NB4 (cell line): ENCODE measurements at regions not wholly inside any gene's neighbourhood (a gene's known extent, or its start where the extent isn't known, plus 50 kb on each side); places are given as distances from the start of the nearest gene placed in this dataset.

ENCODE experiments used
- DNase-seq: peaks from one replicate; pipeline ENCODE4 v3.0.0; 2010; ENCODE audit warnings: low read depth
- H3K4me3 ChIP-seq: one replicate; pipeline ENCODE4 v1.5.1; 2011; ENCODE audit warnings: mild to moderate bottlenecking, low read depth, low read length, moderate library complexity
- CTCF ChIP-seq: IDR thresholded peaks from one replicate; pipeline ENCODE4 v1.5.1; 2012; ENCODE audit warnings: low read depth, low read length
- MYC ChIP-seq: IDR thresholded peaks from 2 replicates; pipeline ENCODE4 v1.6.1; 2011; ENCODE audit warnings: low read depth, low read length
- POLR2A ChIP-seq: IDR thresholded peaks from 2 replicates; pipeline ENCODE4 v1.6.1; 2011; ENCODE audit warnings: mild to moderate bottlenecking; ENCODE audit not compliant: insufficient read length; ENCODE audit errors: extremely low read depth
- TF ChIP-seq, protein P1 (sequence below): IDR thresholded peaks from 2 replicates; pipeline ENCODE4 v1.6.1; 2011; ENCODE audit warnings: low read depth, low read length

GRCh38 chr2:107607473-107607872 lies 219.2 kb upstream of the RGPD4 start:
- TF ChIP-seq CTCF (no peak), POLR2A (no peak), MYC (no peak)
- TF ChIP-seq, protein P1, sequence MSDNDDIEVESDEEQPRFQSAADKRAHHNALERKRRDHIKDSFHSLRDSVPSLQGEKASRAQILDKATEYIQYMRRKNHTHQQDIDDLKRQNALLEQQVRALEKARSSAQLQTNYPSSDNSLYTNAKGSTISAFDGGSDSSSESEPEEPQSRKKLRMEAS: no peak
- H3K4me3 ChIP-seq: no peak overlapping the region
- no peak for DNase-seq

DNA sequence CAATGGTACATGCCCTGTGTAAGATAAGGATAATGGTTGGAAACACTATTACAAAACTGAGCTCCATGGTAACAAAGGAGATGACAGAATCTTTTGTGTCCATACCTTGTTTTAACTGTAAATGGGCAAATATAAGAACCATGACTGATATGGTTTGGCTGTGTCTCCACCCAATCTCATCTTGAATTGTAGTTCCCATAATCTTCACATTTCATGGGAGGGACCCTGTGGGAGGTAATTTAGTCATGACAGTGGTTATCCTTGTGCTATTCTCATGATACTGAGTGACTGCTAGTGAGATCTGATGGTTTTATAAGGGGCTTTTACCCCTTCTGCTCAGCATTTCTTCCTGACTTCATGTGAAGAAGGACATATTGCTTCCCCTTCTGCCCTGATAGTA lies 211.7 kb upstream of the RGPD4 start:
- TF ChIP-seq POLR2A: no peak
- TF ChIP-seq, protein P1: no peak
- TF ChIP-seq MYC: no peak
- TF ChIP-seq CTCF: no peak
- H3K4me3 ChIP-seq: no peak overlapping the region
- no peak for DNase-seq

- H3K4me3 ChIP-seq: no peak overlapping the region
- no peak for DNase-seq
- no peak for TF ChIP-seq POLR2A
- TF ChIP-seq, protein P1: no peak
- no peak for TF ChIP-seq MYC
Observed at GRCh38 chr2:107618769-107619168, 207.9 kb upstream of the RGPD4 start.

DNA sequence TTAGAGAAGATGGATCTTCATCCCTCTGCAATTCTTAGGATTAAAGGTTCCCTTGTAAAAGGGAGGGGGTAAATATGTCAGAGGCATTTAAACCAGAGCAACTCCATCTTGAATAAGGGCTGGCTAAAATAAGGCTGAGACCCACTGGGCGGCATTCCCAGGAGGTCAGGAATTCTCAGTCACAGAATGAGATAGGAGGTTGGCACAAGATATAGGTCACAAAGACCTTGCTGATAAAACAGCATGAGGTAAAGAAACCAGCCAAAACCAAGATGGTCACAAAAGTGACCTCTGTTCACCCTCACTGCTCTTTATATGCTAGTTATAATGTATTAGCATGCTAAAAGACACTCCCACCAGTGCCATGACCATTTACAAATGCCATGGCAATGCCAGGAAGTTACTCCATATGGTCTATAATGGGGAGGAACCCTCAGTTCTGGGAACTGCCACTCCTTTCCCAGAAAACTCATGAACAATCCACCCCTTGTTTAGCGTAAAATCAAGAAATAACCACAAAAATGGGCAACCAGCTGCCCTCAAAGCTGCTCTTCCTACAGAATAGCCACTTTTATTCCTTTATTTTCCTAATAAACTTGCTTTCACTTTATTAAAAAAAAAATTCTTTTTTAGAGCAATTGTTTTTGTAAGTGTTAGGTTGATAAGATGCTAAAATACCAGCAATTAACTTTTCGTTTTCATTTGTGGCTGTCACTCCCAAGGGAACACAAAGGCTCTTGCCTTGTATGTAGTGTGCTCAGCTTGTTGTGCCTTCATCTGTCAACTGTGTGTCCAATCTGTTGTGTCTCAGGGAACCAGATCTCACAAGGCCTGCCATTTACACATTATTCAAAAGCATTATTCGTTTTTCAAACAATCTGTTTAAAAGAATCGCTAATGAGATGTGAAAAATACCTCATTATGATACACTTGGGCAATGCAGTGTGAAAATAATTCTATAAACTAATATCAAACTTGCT lies 205.2 kb upstream of the RGPD4 start:
- no peak overlapping the region for H3K4me3 ChIP-seq
- TF ChIP-seq, protein P1: no peak
- no peak for TF ChIP-seq CTCF
- TF ChIP-seq POLR2A: no peak
- no peak for TF ChIP-seq MYC
- DNase-seq: no peak

- DNase-seq: no peak
- TF ChIP-seq, protein P1: no peak
- no peak overlapping the region for H3K4me3 ChIP-seq
Observed at GRCh38 chr2:107622741-107623310, 203.9 kb upstream of the RGPD4 start.

DNA sequence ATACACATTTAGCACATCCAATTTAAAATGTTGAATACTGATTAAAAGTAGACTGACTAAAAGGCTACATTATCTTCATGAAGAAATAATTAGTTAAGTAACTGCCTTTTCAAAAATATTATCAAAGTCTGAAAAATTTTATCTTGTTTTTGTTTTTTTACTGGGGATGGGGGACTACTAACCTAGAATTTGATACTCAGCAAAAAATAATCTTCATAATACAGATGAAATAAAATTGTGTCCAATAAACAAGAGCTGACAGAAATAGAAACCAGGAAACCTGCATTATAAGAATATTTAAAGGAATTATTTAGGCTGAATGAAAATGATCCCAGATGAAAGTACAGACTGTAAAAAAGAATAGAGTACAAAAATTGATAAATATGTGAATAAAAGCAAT lies 200.7 kb upstream of the RGPD4 start:
- H3K4me3 ChIP-seq: no peak overlapping the region
- no peak for DNase-seq
- TF ChIP-seq CTCF: no peak
- no peak for TF ChIP-seq MYC
- no peak for TF ChIP-seq POLR2A
- TF ChIP-seq, protein P1: no peak
